GM12878 (cell line): ENCODE measurements at regions not wholly inside any gene's neighbourhood (a gene's known extent, or its start where the extent isn't known, plus 50 kb on each side); places are given as distances from the start of the nearest gene placed in this dataset.

ENCODE experiments used
- ATAC-seq: fragments of 200-7000 bp; cut with Tn5 transposase; 3 replicates; pipeline ENCODE4 v1.9.1; 2020; ENCODE audit warnings: mild to moderate bottlenecking, moderate library complexity
- BruUV-seq: library from RNA; stranded (reverse); fragments of 400-500 nt; replicated peaks from 2 replicates; lab custom pipeline; 2021; lab: Mats Ljungman, UMichigan
- CTCF ChIA-PET: fragments of 300-600 bp; sonication (Branson Sonifier 250); formaldehyde crosslinking; extraction: SDS; loops from one replicate; lab custom pipeline; 2021; ENCODE audit warnings: inconsistent platforms; lab: Yijun Ruan, JAX
- POLR2A ChIA-PET: fragments of 350-600 bp; formaldehyde crosslinking; extraction: SDS; loops from one replicate; lab custom pipeline; 2021; ENCODE audit warnings: inconsistent platforms; lab: Charles Lee
- RAD21 ChIA-PET: fragments of 300-600 bp; sonication (Branson Sonifier 250); formaldehyde crosslinking; loops from one replicate; lab custom pipeline; 2023; ENCODE audit warnings: antibody characterized with exemption; ENCODE audit not compliant: unreplicated experiment; lab: Charles Lee
- SMC1A ChIA-PET: fragments of 300-600 bp; sonication (Branson Sonifier 250); formaldehyde crosslinking; loops from one replicate; lab custom pipeline; 2023; ENCODE audit not compliant: unreplicated experiment, uncharacterized antibody; lab: Charles Lee
- DNase-seq: peaks from one replicate; pipeline ENCODE4 v3.0.0-alpha.2; 2011; ENCODE audit warnings: low read depth, low spot score
- FAIRE-seq: peaks from 3 replicates; lab custom pipeline; 2011; peaks lifted over from hg19 to GRCh38; lab: Jason Lieb, UNC
- H2AFZ ChIP-seq: 2 replicates; pipeline ENCODE4 v1.6.0; 2011; ENCODE audit warnings: low read depth, low read length, control low read depth; ENCODE audit not compliant: control insufficient read depth
- H3K27ac ChIP-seq: 2 replicates; pipeline ENCODE4 v1.5.1; 2011; ENCODE audit warnings: control low read depth; ENCODE audit not compliant: control insufficient read depth, insufficient read depth
- H3K27me3 ChIP-seq, 2 experiments: replicated peaks in 1 of 2; 2 replicates each; pipeline versions ENCODE4 v1.6.0 to v1.6.1; 2011; ENCODE audit warnings: low read length in 1 of 2; ENCODE audit not compliant: control insufficient read depth in 2 of 2, insufficient read depth in 2 of 2
- H3K36me3 ChIP-seq, 2 experiments: 2 replicates each; pipeline ENCODE4 v1.5.1; 2011; ENCODE audit warnings: low read length in 1 of 2; ENCODE audit not compliant: control insufficient read depth in 2 of 2, insufficient read depth in 2 of 2
- H3K4me1 ChIP-seq: 2 replicates; pipeline ENCODE4 v1.6.1; 2011; ENCODE audit warnings: mild to moderate bottlenecking, low read length, moderate library complexity, mixed read lengths; ENCODE audit not compliant: control insufficient read depth, insufficient read depth
- H3K4me2 ChIP-seq: 2 replicates; pipeline ENCODE4 v1.6.0; 2011; ENCODE audit warnings: control low read depth; ENCODE audit not compliant: control insufficient read depth, insufficient read depth
- H3K4me3 ChIP-seq: fragments of 200-600 bp; sonication (generic); 2 replicates; pipeline ENCODE4 v1.5.1; 2016
- H3K79me2 ChIP-seq: 2 replicates; pipeline ENCODE4 v1.6.0; 2011; ENCODE audit warnings: low read length; ENCODE audit not compliant: control insufficient read depth, insufficient read depth
- H3K9ac ChIP-seq: 2 replicates; pipeline ENCODE4 v1.8.0; 2011; ENCODE audit warnings: low read length, control low read depth, mixed read lengths; ENCODE audit not compliant: control insufficient read depth, insufficient read depth
- H3K9me3 ChIP-seq: replicated peaks from 3 replicates; pipeline ENCODE4 v1.5.1; 2011; ENCODE audit warnings: mild to moderate bottlenecking, low read length; ENCODE audit not compliant: control insufficient read depth, insufficient read depth
- H4K20me1 ChIP-seq: 2 replicates; pipeline ENCODE4 v1.6.0; 2011; ENCODE audit not compliant: control insufficient read depth, insufficient read depth
- IKZF1 ChIP-seq: fragments of 450-650 bp; conservative IDR thresholded peaks from 2 replicates; pipeline ENCODE4 v1.6.1; 2017; ENCODE audit warnings: antibody characterized with exemption, mild to moderate bottlenecking
- JUND ChIP-seq: IDR thresholded peaks from 2 replicates; pipeline ENCODE4 v1.6.1; 2012; ENCODE audit warnings: low read depth, mild to moderate bottlenecking, low read length, improper control_type of control experiment, moderate library complexity
- KAT2A ChIP-seq: conservative IDR thresholded peaks from 2 replicates; pipeline ENCODE4 v1.6.1; 2011; ENCODE audit warnings: low read depth, low read length; ENCODE audit not compliant: control insufficient read depth
- POU2F2 ChIP-seq: IDR thresholded peaks from 3 replicates; pipeline ENCODE4 v1.6.1; 2011; ENCODE audit warnings: low read depth, mild to moderate bottlenecking, low read length, borderline replicate concordance
- RAD51 ChIP-seq: fragments of 450-650 bp; IDR thresholded peaks from 2 replicates; pipeline ENCODE4 v1.6.1; 2016; ENCODE audit warnings: moderate library complexity, mild to moderate bottlenecking, inconsistent platforms
- TARDBP ChIP-seq: IDR thresholded peaks from 2 replicates; pipeline ENCODE4 v1.6.1; 2016; ENCODE audit warnings: borderline replicate concordance
- TCF7 ChIP-seq: IDR thresholded peaks from 2 replicates; pipeline ENCODE4 v1.6.1; 2014; ENCODE audit warnings: antibody characterized with exemption, borderline replicate concordance
- ZNF622 ChIP-seq: fragments of 450-650 bp; IDR thresholded peaks from 2 replicates; pipeline ENCODE4 v1.6.1; 2017; ENCODE audit warnings: mild to moderate bottlenecking, inconsistent platforms
- in situ Hi-C: fragments of 300-500 bp; cut with MboI; formaldehyde crosslinking; loops from 9 replicates; pipeline ENCODE4 v1.14.3; 2018; ENCODE audit warnings: mixed read lengths
- intact Hi-C: fragments of 100-400 bp; cut with micrococcal nuclease; formaldehyde crosslinking; loops from one replicate; pipeline ENCODE4 v1.14.2; 2022; ENCODE audit not compliant: unreplicated experiment
- TF ChIP-seq, protein P1 (sequence below): fragments of 450-650 bp; IDR thresholded peaks from 2 replicates; pipeline ENCODE4 v1.6.1; 2016; ENCODE audit warnings: mild to moderate bottlenecking
- TF ChIP-seq, protein P2 (sequence below): IDR thresholded peaks from 2 replicates; pipeline ENCODE4 v1.6.1; 2011; ENCODE audit warnings: borderline replicate concordance, low read depth, mild to moderate bottlenecking, moderate library complexity, mixed read lengths, low read length; ENCODE audit not compliant: insufficient read depth; ENCODE audit errors: extremely low read length
- TF ChIP-seq, protein P3 (sequence below): fragments of 450-650 bp; IDR thresholded peaks from 2 replicates; pipeline ENCODE4 v1.6.1; 2017; ENCODE audit warnings: mild to moderate bottlenecking, moderate library complexity
- TF ChIP-seq, protein P4 (sequence below): fragments of 450-650 bp; IDR thresholded peaks from 2 replicates; pipeline ENCODE4 v1.6.1; 2014; ENCODE audit warnings: mild to moderate bottlenecking
- TF ChIP-seq, protein P5 (sequence below): fragments of 450-650 bp; formaldehyde crosslinking; IDR thresholded peaks from 2 replicates; pipeline ENCODE4 v1.5.0; 2022; ENCODE audit warnings: mild to moderate bottlenecking, missing genetic modification characterization

DNA sequence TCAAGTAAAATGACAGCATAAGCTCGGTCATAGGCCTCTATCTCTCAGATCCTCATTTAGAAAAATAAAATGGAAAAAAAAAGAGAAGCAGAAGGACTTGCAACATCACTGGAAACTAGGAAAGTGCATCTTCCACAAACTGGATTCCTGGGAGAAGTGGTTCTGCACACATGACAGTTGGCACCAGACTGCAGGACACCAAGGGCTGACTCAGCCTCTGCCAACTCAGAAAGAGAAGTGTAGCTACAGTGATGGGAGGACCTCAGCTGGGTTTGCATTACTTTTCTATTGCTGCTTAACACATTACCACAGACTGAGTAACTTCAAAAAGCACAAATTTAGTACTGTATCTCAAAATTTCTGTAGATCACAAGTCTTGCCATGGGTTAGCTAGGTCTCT is 409.5 kb upstream of the GCFC2 start (continued):
- TF ChIP-seq ZNF622 (no peak), POU2F2 (no peak)

DNA sequence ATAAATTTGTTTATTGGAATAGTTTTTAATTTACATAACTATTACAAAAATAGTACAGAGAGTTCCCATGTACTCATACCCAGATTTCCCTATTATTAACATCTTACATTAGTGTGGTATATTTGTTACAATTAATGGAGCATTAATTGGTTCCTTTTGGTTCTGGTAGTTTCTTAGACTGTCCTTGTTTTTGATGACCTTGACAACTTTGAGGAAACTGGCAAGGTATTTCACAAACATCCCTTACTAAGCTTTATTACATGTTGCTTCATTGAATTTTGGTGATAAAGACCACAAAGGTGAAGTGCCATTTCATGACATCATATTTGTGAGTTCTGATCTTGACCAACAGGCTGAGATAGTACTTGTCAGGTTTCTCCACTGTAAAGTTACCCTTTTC is 379.0 kb upstream of the GCFC2 start:
- no peaks in the 10 kb centered on the region for H3K79me2 ChIP-seq
- no peaks in the 10 kb centered on the region for H3K27me3 ChIP-seq
- H3K9ac ChIP-seq: no peak overlapping the region
- ATAC-seq: no peak
- H3K4me2 ChIP-seq: no peak overlapping the region
- FAIRE-seq: no peak
- intact Hi-C loops: no loop called here
- H2AFZ ChIP-seq: no peak overlapping the region
- ChIA-PET POLR2A (no interaction called here), CTCF (no interaction called here), RAD21 (no interaction called here), SMC1A (no interaction called here)
- no TSS peak for BruUV-seq
- no peaks in the 10 kb centered on the region for H3K36me3 ChIP-seq
- no peaks in the 10 kb centered on the region for H3K9me3 ChIP-seq
- no peaks in the 10 kb centered on the region for H3K4me1 ChIP-seq
- in situ Hi-C loops: no loop called here
- no peak overlapping the region for H3K27ac ChIP-seq
- H3K4me3 ChIP-seq: no peak overlapping the region
- H4K20me1 ChIP-seq: no peaks in the 10 kb centered on the region
- DNase-seq: no peak
- TF ChIP-seq TCF7: no peak
- TF ChIP-seq, protein P1, sequence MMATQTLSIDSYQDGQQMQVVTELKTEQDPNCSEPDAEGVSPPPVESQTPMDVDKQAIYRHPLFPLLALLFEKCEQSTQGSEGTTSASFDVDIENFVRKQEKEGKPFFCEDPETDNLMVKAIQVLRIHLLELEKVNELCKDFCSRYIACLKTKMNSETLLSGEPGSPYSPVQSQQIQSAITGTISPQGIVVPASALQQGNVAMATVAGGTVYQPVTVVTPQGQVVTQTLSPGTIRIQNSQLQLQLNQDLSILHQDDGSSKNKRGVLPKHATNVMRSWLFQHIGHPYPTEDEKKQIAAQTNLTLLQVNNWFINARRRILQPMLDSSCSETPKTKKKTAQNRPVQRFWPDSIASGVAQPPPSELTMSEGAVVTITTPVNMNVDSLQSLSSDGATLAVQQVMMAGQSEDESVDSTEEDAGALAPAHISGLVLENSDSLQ: no peak
- TF ChIP-seq, protein P2, sequence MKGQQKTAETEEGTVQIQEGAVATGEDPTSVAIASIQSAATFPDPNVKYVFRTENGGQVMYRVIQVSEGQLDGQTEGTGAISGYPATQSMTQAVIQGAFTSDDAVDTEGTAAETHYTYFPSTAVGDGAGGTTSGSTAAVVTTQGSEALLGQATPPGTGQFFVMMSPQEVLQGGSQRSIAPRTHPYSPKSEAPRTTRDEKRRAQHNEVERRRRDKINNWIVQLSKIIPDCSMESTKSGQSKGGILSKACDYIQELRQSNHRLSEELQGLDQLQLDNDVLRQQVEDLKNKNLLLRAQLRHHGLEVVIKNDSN: no peak
- TF ChIP-seq, protein P3, sequence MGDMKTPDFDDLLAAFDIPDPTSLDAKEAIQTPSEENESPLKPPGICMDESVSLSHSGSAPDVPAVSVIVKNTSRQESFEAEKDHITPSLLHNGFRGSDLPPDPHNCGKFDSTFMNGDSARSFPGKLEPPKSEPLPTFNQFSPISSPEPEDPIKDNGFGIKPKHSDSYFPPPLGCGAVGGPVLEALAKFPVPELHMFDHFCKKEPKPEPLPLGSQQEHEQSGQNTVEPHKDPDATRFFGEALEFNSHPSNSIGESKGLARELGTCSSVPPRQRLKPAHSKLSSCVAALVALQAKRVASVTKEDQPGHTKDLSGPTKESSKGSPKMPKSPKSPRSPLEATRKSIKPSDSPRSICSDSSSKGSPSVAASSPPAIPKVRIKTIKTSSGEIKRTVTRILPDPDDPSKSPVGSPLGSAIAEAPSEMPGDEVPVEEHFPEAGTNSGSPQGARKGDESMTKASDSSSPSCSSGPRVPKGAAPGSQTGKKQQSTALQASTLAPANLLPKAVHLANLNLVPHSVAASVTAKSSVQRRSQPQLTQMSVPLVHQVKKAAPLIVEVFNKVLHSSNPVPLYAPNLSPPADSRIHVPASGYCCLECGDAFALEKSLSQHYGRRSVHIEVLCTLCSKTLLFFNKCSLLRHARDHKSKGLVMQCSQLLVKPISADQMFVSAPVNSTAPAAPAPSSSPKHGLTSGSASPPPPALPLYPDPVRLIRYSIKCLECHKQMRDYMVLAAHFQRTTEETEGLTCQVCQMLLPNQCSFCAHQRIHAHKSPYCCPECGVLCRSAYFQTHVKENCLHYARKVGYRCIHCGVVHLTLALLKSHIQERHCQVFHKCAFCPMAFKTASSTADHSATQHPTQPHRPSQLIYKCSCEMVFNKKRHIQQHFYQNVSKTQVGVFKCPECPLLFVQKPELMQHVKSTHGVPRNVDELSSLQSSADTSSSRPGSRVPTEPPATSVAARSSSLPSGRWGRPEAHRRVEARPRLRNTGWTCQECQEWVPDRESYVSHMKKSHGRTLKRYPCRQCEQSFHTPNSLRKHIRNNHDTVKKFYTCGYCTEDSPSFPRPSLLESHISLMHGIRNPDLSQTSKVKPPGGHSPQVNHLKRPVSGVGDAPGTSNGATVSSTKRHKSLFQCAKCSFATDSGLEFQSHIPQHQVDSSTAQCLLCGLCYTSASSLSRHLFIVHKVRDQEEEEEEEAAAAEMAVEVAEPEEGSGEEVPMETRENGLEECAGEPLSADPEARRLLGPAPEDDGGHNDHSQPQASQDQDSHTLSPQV: no peak
- TF ChIP-seq IKZF1: no peak
- TF ChIP-seq TARDBP: no peak
- no peak for TF ChIP-seq RAD51
- no peak for TF ChIP-seq KAT2A
- TF ChIP-seq, protein P4, sequence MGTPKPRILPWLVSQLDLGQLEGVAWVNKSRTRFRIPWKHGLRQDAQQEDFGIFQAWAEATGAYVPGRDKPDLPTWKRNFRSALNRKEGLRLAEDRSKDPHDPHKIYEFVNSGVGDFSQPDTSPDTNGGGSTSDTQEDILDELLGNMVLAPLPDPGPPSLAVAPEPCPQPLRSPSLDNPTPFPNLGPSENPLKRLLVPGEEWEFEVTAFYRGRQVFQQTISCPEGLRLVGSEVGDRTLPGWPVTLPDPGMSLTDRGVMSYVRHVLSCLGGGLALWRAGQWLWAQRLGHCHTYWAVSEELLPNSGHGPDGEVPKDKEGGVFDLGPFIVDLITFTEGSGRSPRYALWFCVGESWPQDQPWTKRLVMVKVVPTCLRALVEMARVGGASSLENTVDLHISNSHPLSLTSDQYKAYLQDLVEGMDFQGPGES: no peak
- no peak for TF ChIP-seq JUND
- TF ChIP-seq, protein P5, sequence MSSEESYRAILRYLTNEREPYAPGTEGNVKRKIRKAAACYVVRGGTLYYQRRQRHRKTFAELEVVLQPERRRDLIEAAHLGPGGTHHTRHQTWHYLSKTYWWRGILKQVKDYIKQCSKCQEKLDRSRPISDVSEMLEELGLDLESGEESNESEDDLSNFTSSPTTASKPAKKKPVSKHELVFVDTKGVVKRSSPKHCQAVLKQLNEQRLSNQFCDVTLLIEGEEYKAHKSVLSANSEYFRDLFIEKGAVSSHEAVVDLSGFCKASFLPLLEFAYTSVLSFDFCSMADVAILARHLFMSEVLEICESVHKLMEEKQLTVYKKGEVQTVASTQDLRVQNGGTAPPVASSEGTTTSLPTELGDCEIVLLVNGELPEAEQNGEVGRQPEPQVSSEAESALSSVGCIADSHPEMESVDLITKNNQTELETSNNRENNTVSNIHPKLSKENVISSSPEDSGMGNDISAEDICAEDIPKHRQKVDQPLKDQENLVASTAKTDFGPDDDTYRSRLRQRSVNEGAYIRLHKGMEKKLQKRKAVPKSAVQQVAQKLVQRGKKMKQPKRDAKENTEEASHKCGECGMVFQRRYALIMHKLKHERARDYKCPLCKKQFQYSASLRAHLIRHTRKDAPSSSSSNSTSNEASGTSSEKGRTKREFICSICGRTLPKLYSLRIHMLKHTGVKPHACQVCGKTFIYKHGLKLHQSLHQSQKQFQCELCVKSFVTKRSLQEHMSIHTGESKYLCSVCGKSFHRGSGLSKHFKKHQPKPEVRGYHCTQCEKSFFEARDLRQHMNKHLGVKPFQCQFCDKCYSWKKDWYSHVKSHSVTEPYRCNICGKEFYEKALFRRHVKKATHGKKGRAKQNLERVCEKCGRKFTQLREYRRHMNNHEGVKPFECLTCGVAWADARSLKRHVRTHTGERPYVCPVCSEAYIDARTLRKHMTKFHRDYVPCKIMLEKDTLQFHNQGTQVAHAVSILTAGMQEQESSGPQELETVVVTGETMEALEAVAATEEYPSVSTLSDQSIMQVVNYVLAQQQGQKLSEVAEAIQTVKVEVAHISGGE (CRISPR knock-in tag): no peak
